Endothelial cell of umbilical vein (primary cell): ENCODE measurements at regions not wholly inside any gene's neighbourhood (a gene's known extent, or its start where the extent isn't known, plus 50 kb on each side); places are given as distances from the start of the nearest gene placed in this dataset.

ENCODE experiments used
- BruUV-seq: library from RNA; stranded (reverse); fragments of 400-500 nt; replicated peaks from 2 replicates; lab custom pipeline; 2021; lab: Mats Ljungman, UMichigan
- CTCF ChIA-PET: fragments of 300-600, 350-600 bp; sonication (Branson Sonifier 250); formaldehyde crosslinking; loops from one replicate; lab custom pipeline; 2021; ENCODE audit warnings: antibody characterized with exemption, inconsistent platforms; lab: Charles Lee
- POLR2A ChIA-PET: fragments of 300-600, 350-600 bp; sonication (Branson Sonifier 250); formaldehyde crosslinking; loops from one replicate; lab custom pipeline; 2021; ENCODE audit warnings: antibody characterized with exemption, inconsistent platforms; lab: Charles Lee
- DNase-seq: peaks from one replicate; pipeline ENCODE4 v3.0.0-alpha.2; 2011; ENCODE audit warnings: low read depth, low spot score
- FAIRE-seq: peaks from 2 replicates; lab custom pipeline; 2011; peaks lifted over from hg19 to GRCh38; lab: Jason Lieb, UNC
- H2AFZ ChIP-seq: 2 replicates; pipeline ENCODE4 v1.6.0; 2012; ENCODE audit warnings: low read depth, low read length, control low read depth, inconsistent platforms
- H3K27ac ChIP-seq: 2 replicates; pipeline ENCODE4 v1.5.1; 2011; ENCODE audit warnings: low read depth, mild to moderate bottlenecking, control low read depth, low read length, moderate library complexity; ENCODE audit not compliant: insufficient read depth
- H3K27me3 ChIP-seq, 2 experiments: 2 replicates each; pipeline versions ENCODE4 v1.6.0 to v1.6.1; 2011; ENCODE audit warnings: low read length in 2 of 2, mixed read lengths in 1 of 2; ENCODE audit not compliant: control insufficient read depth in 2 of 2, insufficient read depth in 2 of 2
- H3K36me3 ChIP-seq, 2 experiments: 2 replicates in 1 of 2; 3 replicates in 1 of 2; pipeline ENCODE4 v1.5.1; 2011; ENCODE audit warnings: low read length in 2 of 2, mild to moderate bottlenecking in 1 of 2, moderate library complexity in 1 of 2; ENCODE audit not compliant: control insufficient read depth in 2 of 2, insufficient read depth in 2 of 2; ENCODE audit errors: extremely low read depth in 1 of 2
- H3K4me1 ChIP-seq: 3 replicates; pipeline ENCODE4 v1.5.1; 2011; ENCODE audit warnings: mild to moderate bottlenecking, low read length; ENCODE audit not compliant: control insufficient read depth, insufficient read depth; ENCODE audit errors: extremely low read depth
- H3K4me2 ChIP-seq: 2 replicates; pipeline ENCODE4 v1.6.1; 2011; ENCODE audit warnings: low read length, control low read depth, mixed read lengths; ENCODE audit not compliant: insufficient read depth
- H3K4me3 ChIP-seq, 3 experiments: fragments of 200-600 bp in 1 of 3; sonication (generic), shearing (Covaris generic) in 1 of 3; replicated peaks in 1 of 3; 2 replicates each; pipeline ENCODE4 v1.5.1; 2011 to 2016; ENCODE audit warnings: control low read depth in 3 of 3, low read length in 3 of 3, mild to moderate bottlenecking in 2 of 3, inconsistent platforms in 1 of 3, low read depth in 1 of 3, moderate library complexity in 1 of 3; ENCODE audit not compliant: insufficient read depth in 1 of 3
- H3K79me2 ChIP-seq: 2 replicates; pipeline ENCODE4 v1.6.0; 2012; ENCODE audit warnings: low read length, inconsistent platforms; ENCODE audit not compliant: control insufficient read depth, insufficient read depth
- H3K9ac ChIP-seq: replicated peaks from 2 replicates; pipeline ENCODE3; 2011; ENCODE audit warnings: low read length, control low read depth; ENCODE audit not compliant: insufficient read depth; ENCODE audit errors: extremely low read depth
- H3K9me1 ChIP-seq: replicated peaks from 3 replicates; pipeline ENCODE4 v1.6.0; 2011; ENCODE audit warnings: mild to moderate bottlenecking, low read length; ENCODE audit not compliant: control insufficient read depth, insufficient read depth; ENCODE audit errors: extremely low read depth
- H3K9me3 ChIP-seq: replicated peaks from 2 replicates; pipeline ENCODE4 v1.5.1; 2012; ENCODE audit warnings: low read length, inconsistent platforms; ENCODE audit not compliant: control insufficient read depth, insufficient read depth
- H4K20me1 ChIP-seq: replicated peaks from 2 replicates; pipeline ENCODE3; 2011; ENCODE audit warnings: mild to moderate bottlenecking, low read length; ENCODE audit not compliant: control insufficient read depth, insufficient read depth; ENCODE audit errors: extremely low read depth
- EZH2 ChIP-seq: IDR thresholded peaks from 2 replicates; pipeline ENCODE4 v1.6.1; 2012; ENCODE audit warnings: borderline replicate concordance, low read depth, mild to moderate bottlenecking, moderate library complexity, low read length, inconsistent platforms; ENCODE audit not compliant: severe bottlenecking
- FOS ChIP-seq: IDR thresholded peaks from 2 replicates; pipeline ENCODE4 v1.6.1; 2011; ENCODE audit warnings: mild to moderate bottlenecking, low read length, moderate library complexity, borderline replicate concordance; ENCODE audit not compliant: insufficient read depth
- GATA2 ChIP-seq: IDR thresholded peaks from 2 replicates; pipeline ENCODE4 v1.7.0; 2011; ENCODE audit warnings: low read depth, mild to moderate bottlenecking, moderate library complexity, mixed read lengths, low read length; ENCODE audit not compliant: insufficient read length, insufficient read depth
- JUN ChIP-seq: IDR thresholded peaks from 2 replicates; pipeline ENCODE4 v1.6.1; 2011; ENCODE audit warnings: borderline replicate concordance, low read depth; ENCODE audit not compliant: insufficient read length, insufficient read depth
- MYC ChIP-seq: IDR thresholded peaks from one replicate; pipeline ENCODE4 v1.6.1; 2011; ENCODE audit warnings: mild to moderate bottlenecking, low read depth, low read length
- POLR2A ChIP-seq: IDR thresholded peaks from 2 replicates; pipeline ENCODE4 v1.6.1; 2012; ENCODE audit warnings: low read depth, mild to moderate bottlenecking, control low read depth, low read length
- POLR2AphosphoS5 ChIP-seq: IDR thresholded peaks from 2 replicates; pipeline ENCODE4 v1.6.1; 2012; ENCODE audit warnings: low read depth, mild to moderate bottlenecking, control low read depth, low read length, moderate library complexity; ENCODE audit not compliant: insufficient read depth
- dilution Hi-C: fragments of 300-500 bp; cut with MboI; formaldehyde crosslinking; loops from one replicate; pipeline ENCODE4 v1.15.0; 2019; ENCODE audit warnings: low sequenced_read_pairs; ENCODE audit not compliant: extremely low pct_ligation_motif_present
- intact Hi-C: fragments of 100-400 bp; cut with micrococcal nuclease; formaldehyde crosslinking; loops from one replicate; pipeline ENCODE4 v1.10.0; 2022
- TF ChIP-seq, protein P1 (sequence below), 2 donors: IDR thresholded peaks; 1 replicate in 1 of 2; 2 replicates in 1 of 2; pipeline ENCODE4 v1.5.1; 2011; ENCODE audit warnings: low read length in 2 of 2, mild to moderate bottlenecking in 2 of 2, moderate library complexity in 2 of 2, control low read depth in 1 of 2, inconsistent platforms in 1 of 2, low read depth in 1 of 2; ENCODE audit not compliant: insufficient read depth in 1 of 2; ENCODE audit errors: extremely low read depth in 1 of 2
- TF ChIP-seq, protein P2 (sequence below): IDR thresholded peaks from 2 replicates; pipeline ENCODE4 v1.6.1; 2011; ENCODE audit not compliant: insufficient read depth, insufficient read length

DNA sequence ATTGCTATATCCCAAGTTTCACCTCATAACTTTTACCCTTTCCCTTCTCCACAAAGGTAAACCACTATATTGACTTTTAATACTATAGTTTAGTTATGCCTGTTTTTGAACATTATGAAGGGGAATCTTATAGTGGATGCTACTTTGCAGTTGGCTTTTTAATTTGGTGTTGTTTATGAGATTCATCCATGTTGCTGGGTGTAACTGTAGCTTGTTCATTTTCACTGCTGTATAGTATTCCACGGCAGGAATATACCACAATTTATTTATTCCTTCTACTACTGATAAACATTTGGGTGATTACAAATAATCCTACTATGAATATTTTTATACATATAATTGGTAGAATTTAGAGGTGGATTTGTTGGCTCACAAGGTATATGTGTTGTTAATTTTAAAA lies 88.4 kb upstream of the NALF2 start:
- BruUV-seq: no TSS peak
- H3K79me2 ChIP-seq: no peaks in the 10 kb centered on the region
- H3K4me2 ChIP-seq: no peak overlapping the region
- ChIA-PET POLR2A (no interaction called here), CTCF (interaction anchor here (0.9 kb wide), 1 partner anchor 9 kb away, joined by 3 read pairs; no protein-coding TSS in a partner anchor)
- intact Hi-C loops: no loop called here
- no peaks in the 10 kb centered on the region for H3K36me3 ChIP-seq
- no peak for DNase-seq
- FAIRE-seq: no peak
- dilution Hi-C loops: no loop called here
- no peaks in the 10 kb centered on the region for H3K9me1 ChIP-seq
- H3K9ac ChIP-seq: no peak overlapping the region
- H3K27me3 ChIP-seq: no peaks in the 10 kb centered on the region
- no peaks in the 10 kb centered on the region for H3K4me1 ChIP-seq
- no peak overlapping the region for H3K27ac ChIP-seq
- H3K9me3 ChIP-seq: no peaks in the 10 kb centered on the region
- no peak overlapping the region for H2AFZ ChIP-seq
- TF ChIP-seq POLR2A (no peak), GATA2 (no peak), EZH2 (no peak), FOS (no peak), POLR2AphosphoS5 (no peak), MYC (no peak), JUN (no peak)
- TF ChIP-seq, protein P1, sequence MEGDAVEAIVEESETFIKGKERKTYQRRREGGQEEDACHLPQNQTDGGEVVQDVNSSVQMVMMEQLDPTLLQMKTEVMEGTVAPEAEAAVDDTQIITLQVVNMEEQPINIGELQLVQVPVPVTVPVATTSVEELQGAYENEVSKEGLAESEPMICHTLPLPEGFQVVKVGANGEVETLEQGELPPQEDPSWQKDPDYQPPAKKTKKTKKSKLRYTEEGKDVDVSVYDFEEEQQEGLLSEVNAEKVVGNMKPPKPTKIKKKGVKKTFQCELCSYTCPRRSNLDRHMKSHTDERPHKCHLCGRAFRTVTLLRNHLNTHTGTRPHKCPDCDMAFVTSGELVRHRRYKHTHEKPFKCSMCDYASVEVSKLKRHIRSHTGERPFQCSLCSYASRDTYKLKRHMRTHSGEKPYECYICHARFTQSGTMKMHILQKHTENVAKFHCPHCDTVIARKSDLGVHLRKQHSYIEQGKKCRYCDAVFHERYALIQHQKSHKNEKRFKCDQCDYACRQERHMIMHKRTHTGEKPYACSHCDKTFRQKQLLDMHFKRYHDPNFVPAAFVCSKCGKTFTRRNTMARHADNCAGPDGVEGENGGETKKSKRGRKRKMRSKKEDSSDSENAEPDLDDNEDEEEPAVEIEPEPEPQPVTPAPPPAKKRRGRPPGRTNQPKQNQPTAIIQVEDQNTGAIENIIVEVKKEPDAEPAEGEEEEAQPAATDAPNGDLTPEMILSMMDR (IDR thresholded peaks at IDR 0.05; ENCODE audit: extremely low read depth in 1 of 2, insufficient read depth in 1 of 2, low read depth in 1 of 2, low read length in 2 of 2): no peak
- TF ChIP-seq, protein P2, sequence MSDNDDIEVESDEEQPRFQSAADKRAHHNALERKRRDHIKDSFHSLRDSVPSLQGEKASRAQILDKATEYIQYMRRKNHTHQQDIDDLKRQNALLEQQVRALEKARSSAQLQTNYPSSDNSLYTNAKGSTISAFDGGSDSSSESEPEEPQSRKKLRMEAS: no peak
- H3K4me3 ChIP-seq: no peak overlapping the region
- H4K20me1 ChIP-seq: no peaks in the 10 kb centered on the region
